ENCODE measurements at regions not wholly inside any gene's neighbourhood (a gene's known extent, or its start where the extent isn't known, plus 50 kb on each side); places are given as distances from the start of the nearest gene placed in this dataset.

- Histone ChIP-seq H3K9me3 (replicated peaks in 1 of 3) (no peaks in the 10 kb centered on the region), H3K36me3 (replicated peaks in 1 of 2) (no peaks in the 10 kb centered on the region), H3K27me3 (no peaks in the 10 kb centered on the region), H3K4me3 (no peak overlapping the region), H3K4me1 (replicated peaks in 1 of 2) (no peaks in the 10 kb centered on the region), H3K27ac (peak overlapping the region in 1 of 5 donors; percentile 28)
- intact Hi-C loops (cut with DNase I), result no loop called here
- TF ChIP-seq POLR2A (IDR thresholded peaks at IDR 0.05) (no peak), CTCF (IDR thresholded peaks at IDR 0.05) (no peak)
- 43 to 79% (median 72%) methylated on average over 1 of the region's 1 CpG for WGBS, 4 donors
- no peak for DNase-seq
Observed at GRCh38 chr1:229889031-229889517, 178.0 kb upstream of the GALNT2 start.

DNA sequence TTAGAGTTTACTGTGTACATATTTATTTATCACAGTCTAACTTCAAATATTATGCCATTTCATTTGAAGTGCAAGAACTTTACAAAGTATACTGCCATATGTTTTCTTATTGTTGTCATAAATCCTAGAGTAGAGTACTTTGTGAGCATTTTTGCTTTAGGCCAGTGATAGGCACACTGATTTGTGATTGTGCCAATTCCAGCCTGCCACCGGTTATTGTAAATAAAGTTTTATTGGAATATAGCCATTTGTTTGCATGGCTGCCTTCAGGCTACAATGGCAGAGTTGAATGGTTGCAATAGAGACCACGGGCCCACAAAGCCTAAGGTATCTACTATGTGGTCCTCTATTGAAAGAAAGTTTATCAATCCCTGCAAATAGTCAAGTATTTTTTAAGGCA, 175.8 kb upstream of the GALNT2 start:
- Histone ChIP-seq H3K9me3 (replicated peaks in 1 of 3) (no peaks in the 10 kb centered on the region), H3K27ac (no peak overlapping the region), H3K4me1 (replicated peaks in 1 of 2) (no peaks in the 10 kb centered on the region), H3K36me3 (replicated peaks in 1 of 2) (no peaks in the 10 kb centered on the region), H3K4me3 (no peak overlapping the region), H3K27me3 (no peaks in the 10 kb centered on the region)
- no peak for TF ChIP-seq POLR2A (IDR thresholded peaks at IDR 0.05)
- TF ChIP-seq CTCF (IDR thresholded peaks at IDR 0.05), result no peak
- intact Hi-C loops (cut with DNase I), result no loop called here
- WGBS, 4 donors, result 90 to 94% (median 92%) methylated on average over 2 of the region's 2 CpGs
- DNase-seq, result no peak

- H3K4me1 ChIP-seq (replicated peaks in 1 of 2), result no peaks in the 10 kb centered on the region
- no peak overlapping the region for H3K27ac ChIP-seq
- H3K27me3 ChIP-seq, result no peaks in the 10 kb centered on the region
- WGBS, 4 donors, result 40 to 67% (median 65%) methylated on average over 1 of the region's 1 CpG
- H3K9me3 ChIP-seq (replicated peaks in 1 of 3), result no peaks in the 10 kb centered on the region
- DNase-seq, result no peak
- intact Hi-C loops (cut with DNase I), result no loop called here
- no peak for TF ChIP-seq POLR2A (IDR thresholded peaks at IDR 0.05)
- TF ChIP-seq CTCF (IDR thresholded peaks at IDR 0.05), result no peak
- H3K4me3 ChIP-seq, result no peak overlapping the region
- no peaks in the 10 kb centered on the region for H3K36me3 ChIP-seq (replicated peaks in 1 of 2)
Observed at GRCh38 chr1:229892515-229893117, 174.4 kb upstream of the GALNT2 start.

GRCh38 chr1:229893762-229894444, 173.1 kb upstream of the GALNT2 start:
- Histone ChIP-seq H3K36me3 (replicated peaks in 1 of 2) (no peaks in the 10 kb centered on the region), H3K9me3 (replicated peaks in 1 of 3) (no peaks in the 10 kb centered on the region), H3K27ac (no peak overlapping the region), H3K4me3 (no peak overlapping the region), H3K4me1 (replicated peaks in 1 of 2) (no peaks in the 10 kb centered on the region), H3K27me3 (no peaks in the 10 kb centered on the region)
- WGBS, 4 donors, result 58 to 65% (median 63%) methylated on average over 10 of the region's 10 CpGs
- TF ChIP-seq CTCF (IDR thresholded peaks at IDR 0.05) (no peak), POLR2A (IDR thresholded peaks at IDR 0.05) (no peak)
- DNase-seq, result no peak
- intact Hi-C loops (cut with DNase I), result no loop called here
